KMS-11 (cell line): ENCODE measurements at regions not wholly inside any gene's neighbourhood (a gene's known extent, or its start where the extent isn't known, plus 50 kb on each side); places are given as distances from the start of the nearest gene placed in this dataset.

Source experiments
- H2AFZ ChIP-seq: fragments of 200-600 bp; sonication (generic); 2 replicates; pipeline ENCODE4 v1.6.1; 2016; ENCODE audit warnings: antibody characterized with exemption, mixed run types, low read depth
- H3K27ac ChIP-seq: fragments of 200-600 bp; sonication (generic); 2 replicates; pipeline ENCODE4 v1.6.1; 2016; ENCODE audit warnings: mild to moderate bottlenecking, mixed run types
- H3K27me3 ChIP-seq: fragments of 200-600 bp; sonication (generic); 2 replicates; pipeline ENCODE4 v1.6.1; 2017; ENCODE audit warnings: mild to moderate bottlenecking, low read depth, mixed run types, moderate library complexity; ENCODE audit not compliant: insufficient read depth
- H3K36me3 ChIP-seq: fragments of 200-600 bp; sonication (generic); 2 replicates; pipeline ENCODE4 v1.6.1; 2017; ENCODE audit warnings: mild to moderate bottlenecking, mixed run types; ENCODE audit not compliant: insufficient read depth
- H3K4me1 ChIP-seq: fragments of 200-600 bp; sonication (generic); 2 replicates; pipeline ENCODE4 v1.6.1; 2016; ENCODE audit warnings: mild to moderate bottlenecking, low read depth, mixed run types; ENCODE audit not compliant: poor library complexity, severe bottlenecking
- H3K4me2 ChIP-seq: fragments of 200-600 bp; sonication (generic); 2 replicates; pipeline ENCODE4 v1.7.0; 2016; ENCODE audit warnings: mild to moderate bottlenecking, mixed run types
- H3K4me3 ChIP-seq: fragments of 200-600 bp; sonication (generic); IDR thresholded peaks from 2 replicates; pipeline ENCODE4 v1.6.1; 2017; ENCODE audit warnings: low read depth, low read length, mixed read lengths; ENCODE audit not compliant: insufficient read depth
- H3K79me2 ChIP-seq: fragments of 200-600 bp; sonication (generic); 2 replicates; pipeline ENCODE4 v1.6.1; 2016; ENCODE audit warnings: low read depth, mixed run types; ENCODE audit not compliant: insufficient read depth
- H3K9ac ChIP-seq: fragments of 200-600 bp; sonication (generic); 2 replicates; pipeline ENCODE4 v1.6.1; 2016; ENCODE audit warnings: mild to moderate bottlenecking, mixed run types
- H4K20me1 ChIP-seq: fragments of 200-600 bp; sonication (generic); 2 replicates; pipeline ENCODE4 v1.6.1; 2016; ENCODE audit warnings: mild to moderate bottlenecking, mixed run types; ENCODE audit not compliant: insufficient read depth
- CTCF ChIP-seq: fragments of 200-600 bp; sonication (generic); conservative IDR thresholded peaks from 2 replicates; pipeline ENCODE4 v1.6.1; 2017; ENCODE audit warnings: low read depth, mild to moderate bottlenecking, antibody characterized with exemption, low read length, moderate library complexity, mixed read lengths

GRCh38 chr12:78671295-78671694 is 193.3 kb upstream of the SYT1 start:
- Histone ChIP-seq H3K4me1 (no peaks in the 10 kb centered on the region), H3K4me2 (no peak overlapping the region), H3K27ac (no peak overlapping the region), H3K27me3 (no peaks in the 10 kb centered on the region), H3K79me2 (no peaks in the 10 kb centered on the region), H3K36me3 (no peaks in the 10 kb centered on the region), H4K20me1 (no peaks in the 10 kb centered on the region), H3K4me3 (no peak overlapping the region), H2AFZ (no peak overlapping the region), H3K9ac (no peak overlapping the region)
- TF ChIP-seq CTCF, result no peak

- Histone ChIP-seq H3K4me3 (no peak overlapping the region), H3K79me2 (no peaks in the 10 kb centered on the region), H4K20me1 (no peaks in the 10 kb centered on the region), H2AFZ (no peak overlapping the region), H3K36me3 (no peaks in the 10 kb centered on the region), H3K4me1 (no peaks in the 10 kb centered on the region), H3K27me3 (no peaks in the 10 kb centered on the region), H3K4me2 (no peak overlapping the region), H3K27ac (no peak overlapping the region), H3K9ac (no peak overlapping the region)
- no peak for TF ChIP-seq CTCF
These were observed 192.5 kb upstream of the SYT1 start for GRCh38 chr12:78672033-78672432.

- no peaks in the 10 kb centered on the region for H3K27me3 ChIP-seq
- no peaks in the 10 kb centered on the region for H4K20me1 ChIP-seq
- no peak overlapping the region for H3K4me3 ChIP-seq
- H3K27ac ChIP-seq, result no peak overlapping the region
- TF ChIP-seq CTCF, result no peak
- no peak overlapping the region for H3K4me2 ChIP-seq
- H3K79me2 ChIP-seq, result no peaks in the 10 kb centered on the region
- no peak overlapping the region for H2AFZ ChIP-seq
- H3K4me1 ChIP-seq, result no peaks in the 10 kb centered on the region
- no peaks in the 10 kb centered on the region for H3K36me3 ChIP-seq
- H3K9ac ChIP-seq, result no peak overlapping the region
These were observed 190.1 kb upstream of the SYT1 start for GRCh38 chr12:78674311-78675090.

GRCh38 chr12:78680596-78680995 is 184.0 kb upstream of the SYT1 start:
- no peaks in the 10 kb centered on the region for H3K36me3 ChIP-seq
- H2AFZ ChIP-seq, result no peak overlapping the region
- no peaks in the 10 kb centered on the region for H3K4me1 ChIP-seq
- H3K27me3 ChIP-seq, result no peaks in the 10 kb centered on the region
- no peaks in the 10 kb centered on the region for H3K79me2 ChIP-seq
- H3K4me3 ChIP-seq, result no peak overlapping the region
- no peak overlapping the region for H3K9ac ChIP-seq
- H3K27ac ChIP-seq, result no peak overlapping the region
- H4K20me1 ChIP-seq, result no peaks in the 10 kb centered on the region
- no peak overlapping the region for H3K4me2 ChIP-seq
- no peak for TF ChIP-seq CTCF
